Activated T-cell treated with anti-CD3 and anti-CD28 coated beads, Interleukin-2, amount 50 U/mL, for 72 hours (primary cell): ENCODE measurements at regions not wholly inside any gene's neighbourhood (a gene's known extent, or its start where the extent isn't known, plus 50 kb on each side); places are given as distances from the start of the nearest gene placed in this dataset.
"Not testable (repeated sequence)": the region's sequence is repeated elsewhere in the genome, so short reads cannot be mapped to it uniquely, and the experiment has no call there.

Source experiments
- ATAC-seq, 2 donors: fragments of 150-1000 bp; cut with Tn5 transposase; replicated peaks in 1 of 2; 2 replicates each; pipeline ENCODE4 v1.10.0; 2021; ENCODE audit warnings: moderate library complexity in 2 of 2, mild to moderate bottlenecking in 1 of 2
- DNase-seq, 2 donors: peaks; one replicate each; pipeline ENCODE4 v3.0.0; 2021 to 2022; ENCODE audit warnings: mixed read lengths in 1 of 2
- H3K27ac Mint-ChIP-seq: one replicate; pipeline ENCODE4 v1.8.0; 2022; ENCODE audit warnings: mild to moderate bottlenecking, moderate library complexity, mixed read lengths
- H3K27me3 Mint-ChIP-seq: one replicate; pipeline ENCODE4 v1.8.0; 2022; ENCODE audit warnings: low read depth, mixed read lengths
- H3K36me3 Mint-ChIP-seq, 2 donors: one replicate each; pipeline ENCODE4 v1.8.0; 2022; ENCODE audit warnings: mixed read lengths in 2 of 2, mild to moderate bottlenecking in 1 of 2; ENCODE audit not compliant: insufficient read depth in 2 of 2
- H3K4me1 Mint-ChIP-seq: one replicate; pipeline ENCODE4 v1.8.0; 2022; ENCODE audit warnings: low read depth, mixed read lengths
- H3K4me3 Mint-ChIP-seq, 2 donors: one replicate each; pipeline ENCODE4 v1.8.0; 2022; ENCODE audit warnings: mild to moderate bottlenecking in 2 of 2, mixed read lengths in 2 of 2, moderate library complexity in 2 of 2
- H3K9me3 Mint-ChIP-seq, 2 donors: one replicate each; pipeline ENCODE4 v1.8.0; 2022; ENCODE audit warnings: mixed read lengths in 2 of 2

DNA sequence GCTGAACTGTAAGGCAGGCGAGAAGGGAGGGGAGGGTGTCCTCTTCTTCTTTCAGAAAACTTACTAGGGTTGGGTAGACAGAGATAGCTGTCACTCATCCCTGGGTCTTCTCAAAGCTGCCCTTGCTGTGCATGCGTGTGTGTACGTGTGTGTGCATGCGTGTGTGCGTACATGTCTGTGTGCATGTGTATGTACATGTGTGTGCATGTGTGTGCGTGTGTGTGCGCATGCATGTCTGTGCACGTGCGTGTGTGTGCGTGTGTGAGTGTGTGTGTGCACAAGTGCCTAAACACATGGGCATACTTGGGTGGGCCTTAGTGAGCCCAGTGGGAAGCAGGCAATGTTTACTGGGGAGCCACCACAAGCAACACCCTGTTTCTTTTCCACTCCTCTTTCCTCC lies 154.8 kb upstream of the TNRC6C start:
- Mint-ChIP-seq H3K9me3 (no peaks in the 10 kb centered on the region), H3K36me3 (no peaks in the 10 kb centered on the region), H3K27me3 (peaks cover 24% of the 10 kb centered on the region), H3K4me3 (no peak overlapping the region), H3K4me1 (peaks cover 19% of the 10 kb centered on the region), H3K27ac (no peak overlapping the region)
- DNase-seq (no peak), ATAC-seq (no peak)

DNA sequence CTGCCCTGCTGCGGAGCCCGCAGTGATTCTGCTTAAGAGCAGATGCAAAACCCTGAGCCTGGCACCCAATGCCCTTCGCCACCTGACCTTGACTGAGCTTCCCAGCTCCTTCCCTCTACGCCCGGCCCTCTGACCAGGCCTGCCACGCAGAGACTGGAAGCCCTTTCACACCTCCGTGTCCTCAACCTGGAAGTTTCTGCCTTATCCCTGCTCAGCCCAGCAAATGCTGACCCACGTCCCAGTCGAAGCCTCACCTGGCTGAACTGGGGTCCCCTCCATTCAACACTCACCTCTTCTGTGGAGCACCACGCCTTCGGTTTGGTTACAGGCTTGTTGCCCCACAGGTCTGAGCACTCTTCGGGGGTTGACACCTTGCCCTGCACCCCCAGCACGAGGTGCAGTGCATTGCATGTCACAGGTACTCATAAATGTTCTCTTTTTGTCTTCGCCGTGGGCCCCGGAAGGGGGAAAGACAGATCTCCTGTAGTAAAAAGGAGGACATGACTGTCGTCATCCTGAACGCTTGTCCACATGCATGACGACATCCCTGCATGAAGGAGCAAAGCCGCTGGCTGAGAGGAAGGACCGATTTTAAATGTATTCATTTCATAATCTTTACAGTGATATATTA lies 153.6 kb upstream of the TNRC6C start:
- H3K27me3 Mint-ChIP-seq, result peaks cover 24% of the 10 kb centered on the region

DNA sequence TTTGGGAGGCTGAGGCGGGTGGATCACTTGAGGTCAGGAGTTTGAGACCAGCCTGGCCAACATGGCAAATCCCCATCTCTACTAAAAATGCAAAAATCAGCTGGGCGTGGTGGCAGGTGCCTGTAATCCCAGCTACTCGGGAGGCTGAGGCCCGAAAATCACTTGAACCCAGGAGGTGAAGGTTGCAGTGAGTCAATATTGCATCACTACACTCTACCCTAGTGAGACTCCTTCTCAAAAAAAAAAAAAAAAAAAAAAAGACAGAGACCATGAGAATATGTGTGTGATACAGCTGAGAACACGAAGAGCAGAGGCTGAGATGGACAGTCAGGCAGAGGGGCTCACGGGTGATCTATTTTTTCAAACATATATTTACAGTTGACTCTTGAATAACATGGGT lies 152.5 kb upstream of the TNRC6C start:
- Mint-ChIP-seq H3K4me1 (peaks cover 15% of the 10 kb centered on the region), H3K27me3 (peaks cover 21% of the 10 kb centered on the region)
- ATAC-seq, H3K4me3 Mint-ChIP-seq, H3K9me3 Mint-ChIP-seq, H3K27ac Mint-ChIP-seq, H3K36me3 Mint-ChIP-seq, DNase-seq: not testable (repeated sequence)

More for the DNA sequence above, 153.6 kb upstream of the TNRC6C start:
- no peaks in the 10 kb centered on the region for H3K36me3 Mint-ChIP-seq
- ATAC-seq, result no peak
- peaks cover 15% of the 10 kb centered on the region for H3K4me1 Mint-ChIP-seq
- DNase-seq, result no peak
- H3K4me3 Mint-ChIP-seq, result no peak overlapping the region
- H3K27ac Mint-ChIP-seq, result no peak overlapping the region
- H3K9me3 Mint-ChIP-seq, result no peaks in the 10 kb centered on the region

DNA sequence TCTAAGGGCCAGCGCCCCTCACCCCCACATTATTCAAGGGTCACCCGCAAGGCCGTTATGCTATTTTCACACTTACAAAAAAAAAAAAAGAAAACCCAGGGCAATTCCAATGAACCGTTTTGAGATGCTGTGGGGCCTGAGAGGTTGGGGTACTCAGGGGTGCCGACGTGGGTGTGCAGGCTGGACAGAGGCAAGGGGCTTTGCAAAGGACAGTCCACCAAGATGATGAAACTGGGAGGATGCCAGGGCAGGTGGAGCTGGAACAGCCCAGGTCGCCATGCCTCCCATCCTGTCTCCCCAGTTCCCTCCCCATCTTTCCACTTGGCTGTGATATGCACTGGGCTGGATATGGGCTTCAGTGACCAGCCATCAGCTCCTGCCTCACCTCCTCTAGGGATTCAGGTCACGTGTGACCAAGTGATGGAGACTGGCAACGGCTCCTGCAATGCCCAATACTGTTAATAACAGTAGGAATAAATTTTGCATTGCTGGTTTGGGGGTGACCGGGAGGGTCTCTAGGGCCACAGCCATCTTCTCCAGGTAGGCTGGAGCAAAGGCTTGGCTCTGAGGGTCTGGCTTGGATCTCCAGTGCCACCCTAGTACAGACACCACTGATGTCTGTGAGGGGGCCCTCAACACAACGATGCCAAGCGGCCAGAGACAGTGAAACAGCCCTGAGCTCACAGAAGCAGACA lies 151.3 kb upstream of the TNRC6C start:
- Mint-ChIP-seq H3K9me3 (no peaks in the 10 kb centered on the region), H3K36me3 (no peaks in the 10 kb centered on the region), H3K27ac (no peak overlapping the region), H3K4me1 (peaks cover 15% of the 10 kb centered on the region), H3K27me3 (peaks cover 11% of the 10 kb centered on the region), H3K4me3 (no peak overlapping the region)
- DNase-seq (no peak), ATAC-seq (no peak)

DNA sequence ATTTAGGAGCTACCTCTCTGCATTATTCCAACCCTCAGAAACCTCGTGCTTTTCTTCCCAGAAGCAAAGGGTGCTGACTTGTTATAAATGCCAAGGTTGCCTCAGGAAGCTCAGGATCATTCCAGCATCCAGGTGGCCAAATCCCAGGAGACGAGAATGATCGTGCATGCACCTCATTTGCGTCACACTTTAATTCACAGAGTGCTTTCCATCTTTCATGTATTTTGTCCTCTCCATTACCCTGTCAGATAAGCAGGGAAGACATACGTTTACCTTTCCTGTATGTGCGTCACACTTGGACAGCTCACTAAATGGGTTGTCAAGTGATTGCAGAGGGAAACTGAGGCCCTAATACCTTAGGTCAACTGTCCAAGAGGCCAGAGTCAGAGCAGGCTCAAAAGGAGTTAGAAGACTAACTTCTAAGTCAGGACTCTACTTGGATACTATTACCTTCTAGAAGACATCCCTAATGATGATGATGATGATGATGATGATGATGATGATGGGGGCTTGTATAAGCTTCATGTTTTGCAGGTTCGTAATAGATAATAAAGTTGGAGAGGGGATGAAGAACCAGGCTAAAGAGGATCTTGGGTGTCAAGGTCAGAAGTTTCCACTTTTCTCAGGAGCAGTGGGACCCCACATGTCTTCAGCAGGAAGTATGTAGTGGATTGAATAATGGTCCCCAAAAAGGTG lies 150.6 kb upstream of the TNRC6C start:
- Mint-ChIP-seq H3K4me3 (no peak overlapping the region), H3K36me3 (no peaks in the 10 kb centered on the region), H3K4me1 (peaks cover 9% of the 10 kb centered on the region), H3K27ac (no peak overlapping the region), H3K9me3 (no peaks in the 10 kb centered on the region), H3K27me3 (peaks cover 7% of the 10 kb centered on the region)
- no peak for ATAC-seq
- DNase-seq, result no peak

DNA sequence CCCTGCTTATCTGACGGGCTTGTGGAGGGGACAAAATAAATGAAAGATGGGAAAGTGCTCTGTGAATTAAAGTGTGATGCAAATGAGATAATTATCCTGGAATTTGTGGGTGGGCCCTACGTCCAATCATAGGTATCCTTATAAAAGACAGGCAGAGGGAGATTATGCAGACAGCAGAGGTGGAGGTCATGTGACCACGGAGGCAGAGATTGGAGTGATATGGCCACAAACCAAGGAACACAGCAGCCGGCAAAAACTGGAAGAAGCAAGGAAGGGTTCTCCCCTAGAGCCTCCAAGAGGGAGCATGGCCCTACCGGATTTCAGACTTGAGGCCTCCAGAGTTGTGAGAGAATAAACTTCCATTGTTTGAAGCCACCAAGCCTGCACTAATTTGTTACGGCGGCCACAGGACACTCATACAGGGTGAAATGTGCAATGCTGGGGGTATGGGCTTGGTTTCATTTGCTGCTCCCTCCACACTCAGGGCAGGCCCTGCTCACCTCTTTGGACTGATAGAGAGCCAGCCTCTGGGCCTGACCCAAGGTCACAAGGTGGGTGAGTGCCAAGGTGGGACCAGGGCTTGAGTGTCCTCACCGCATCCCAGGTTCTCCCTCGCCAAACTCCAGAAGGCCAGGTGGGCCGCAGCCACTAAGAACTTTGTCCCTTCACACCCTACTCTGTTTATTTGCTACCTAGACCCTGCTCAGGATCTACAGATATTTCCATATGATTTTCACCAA lies 149.6 kb upstream of the TNRC6C start:
- Mint-ChIP-seq H3K4me1 (peaks cover 7% of the 10 kb centered on the region), H3K27me3 (peaks cover 7% of the 10 kb centered on the region), H3K36me3 (no peaks in the 10 kb centered on the region), H3K27ac (no peak overlapping the region), H3K9me3 (no peaks in the 10 kb centered on the region), H3K4me3 (no peak overlapping the region)
- DNase-seq, result no peak
- no peak for ATAC-seq

DNA sequence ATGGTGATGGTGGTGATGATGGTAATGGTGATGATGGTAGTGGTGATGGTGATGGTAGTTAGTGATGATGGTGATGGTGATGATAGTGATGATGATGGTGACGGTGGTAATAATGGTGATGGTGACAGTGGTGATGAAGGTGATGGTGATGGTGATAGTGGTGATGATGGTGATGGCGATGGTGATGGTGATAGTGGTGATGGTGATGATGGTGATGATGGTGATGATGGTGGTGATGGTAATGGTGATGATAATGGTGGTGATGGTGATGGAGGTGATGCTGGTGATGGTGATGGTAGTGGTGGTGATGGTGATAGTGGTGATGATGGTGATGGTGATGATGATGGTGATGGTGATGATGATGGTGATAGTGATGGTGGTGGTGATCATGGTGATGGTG lies 148.7 kb upstream of the TNRC6C start:
- Mint-ChIP-seq H3K27me3 (peaks cover 2% of the 10 kb centered on the region), H3K4me1 (peaks cover 3% of the 10 kb centered on the region), H3K9me3 (no peaks in the 10 kb centered on the region), H3K4me3 (no peak overlapping the region), H3K27ac (no peak overlapping the region), H3K36me3 (no peaks in the 10 kb centered on the region)
- DNase-seq (no peak), ATAC-seq (no peak)

DNA sequence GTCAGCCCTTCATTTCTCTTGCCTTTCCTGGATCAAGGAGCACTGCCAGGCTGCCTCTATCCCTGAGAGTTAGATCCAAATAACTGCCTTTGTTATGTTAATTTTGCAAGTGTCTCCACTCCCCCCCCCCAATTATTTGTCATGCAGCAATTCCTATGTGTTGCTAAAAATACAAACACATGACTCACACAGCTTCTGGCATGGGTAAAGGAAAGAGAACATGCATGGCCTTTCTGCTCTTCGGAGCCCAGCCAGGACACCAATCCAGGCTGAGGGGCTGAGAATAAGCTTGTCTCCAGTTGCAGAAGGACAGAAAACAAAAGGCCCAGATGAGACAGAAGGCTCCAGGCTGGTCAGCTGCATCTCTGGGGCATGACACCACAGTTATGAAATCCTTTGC lies 148.0 kb upstream of the TNRC6C start:
- no peaks in the 10 kb centered on the region for H3K4me1 Mint-ChIP-seq
- ATAC-seq (no peak), DNase-seq (no peak)
- H3K27ac Mint-ChIP-seq, result no peak overlapping the region
- no peaks in the 10 kb centered on the region for H3K9me3 Mint-ChIP-seq
- H3K27me3 Mint-ChIP-seq, result no peaks in the 10 kb centered on the region
- no peak overlapping the region for H3K4me3 Mint-ChIP-seq
- no peaks in the 10 kb centered on the region for H3K36me3 Mint-ChIP-seq

DNA sequence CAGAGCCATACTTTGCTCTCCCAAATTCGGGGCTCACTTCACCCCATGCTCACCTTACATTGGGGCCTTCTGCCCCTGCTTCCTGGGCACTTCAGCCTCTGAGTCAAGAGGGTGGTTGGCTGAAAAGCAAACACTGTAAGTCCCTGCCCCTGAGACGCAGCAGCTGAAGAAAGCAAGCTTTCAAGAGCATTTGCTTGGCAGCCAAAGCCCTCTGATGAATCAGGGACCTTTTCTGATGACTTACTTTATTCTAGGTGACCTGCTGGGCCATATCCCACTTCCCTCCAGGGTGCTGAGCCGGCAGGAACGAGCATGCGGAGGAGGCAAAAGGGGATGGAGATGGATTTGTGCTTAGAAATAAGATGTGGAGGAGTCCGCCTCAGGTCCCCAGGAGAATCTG lies 147.0 kb upstream of the TNRC6C start:
- ATAC-seq, result no peak
- Mint-ChIP-seq H3K4me3 (no peak overlapping the region), H3K27me3 (no peaks in the 10 kb centered on the region), H3K36me3 (no peaks in the 10 kb centered on the region), H3K4me1 (no peaks in the 10 kb centered on the region), H3K27ac (no peak overlapping the region), H3K9me3 (no peaks in the 10 kb centered on the region)
- no peak for DNase-seq

DNA sequence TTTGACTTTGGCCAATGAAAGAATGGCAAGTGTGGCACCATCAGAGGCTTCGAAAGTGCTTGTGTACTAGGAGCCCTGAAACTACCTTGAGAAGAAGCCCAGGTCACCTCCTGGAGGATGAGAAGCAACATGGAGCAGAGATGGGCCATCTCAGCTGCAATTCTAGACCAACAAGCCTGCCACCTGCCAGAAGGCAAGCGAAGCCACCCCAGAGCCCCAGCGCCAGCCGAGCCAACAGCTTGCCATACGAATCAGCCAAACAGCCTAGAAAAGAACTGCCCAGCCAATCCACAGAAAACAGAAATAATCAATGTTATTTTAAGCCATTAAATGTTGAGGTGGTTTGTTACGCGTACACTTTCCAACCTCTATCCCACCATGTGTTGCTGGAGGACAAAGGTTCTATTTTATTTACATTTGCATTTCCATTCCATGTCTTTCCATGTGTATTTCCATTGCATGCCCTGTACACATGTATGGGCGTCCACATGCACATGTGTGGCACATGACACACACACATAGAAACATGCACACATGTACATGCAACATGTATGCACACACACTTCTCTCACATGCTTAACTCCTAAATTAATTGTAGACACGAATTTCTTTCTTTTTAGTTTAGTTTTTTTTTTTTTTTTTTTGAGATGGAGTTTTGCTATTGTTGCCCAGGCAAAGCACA lies 144.3 kb upstream of the TNRC6C start:
- H3K27ac Mint-ChIP-seq, result no peak overlapping the region
- H3K36me3 Mint-ChIP-seq, result no peaks in the 10 kb centered on the region
- H3K27me3 Mint-ChIP-seq, result no peaks in the 10 kb centered on the region
- no peak for ATAC-seq
- H3K4me1 Mint-ChIP-seq, result no peaks in the 10 kb centered on the region
- no peaks in the 10 kb centered on the region for H3K9me3 Mint-ChIP-seq
- no peak overlapping the region for H3K4me3 Mint-ChIP-seq
- DNase-seq, result no peak

DNA sequence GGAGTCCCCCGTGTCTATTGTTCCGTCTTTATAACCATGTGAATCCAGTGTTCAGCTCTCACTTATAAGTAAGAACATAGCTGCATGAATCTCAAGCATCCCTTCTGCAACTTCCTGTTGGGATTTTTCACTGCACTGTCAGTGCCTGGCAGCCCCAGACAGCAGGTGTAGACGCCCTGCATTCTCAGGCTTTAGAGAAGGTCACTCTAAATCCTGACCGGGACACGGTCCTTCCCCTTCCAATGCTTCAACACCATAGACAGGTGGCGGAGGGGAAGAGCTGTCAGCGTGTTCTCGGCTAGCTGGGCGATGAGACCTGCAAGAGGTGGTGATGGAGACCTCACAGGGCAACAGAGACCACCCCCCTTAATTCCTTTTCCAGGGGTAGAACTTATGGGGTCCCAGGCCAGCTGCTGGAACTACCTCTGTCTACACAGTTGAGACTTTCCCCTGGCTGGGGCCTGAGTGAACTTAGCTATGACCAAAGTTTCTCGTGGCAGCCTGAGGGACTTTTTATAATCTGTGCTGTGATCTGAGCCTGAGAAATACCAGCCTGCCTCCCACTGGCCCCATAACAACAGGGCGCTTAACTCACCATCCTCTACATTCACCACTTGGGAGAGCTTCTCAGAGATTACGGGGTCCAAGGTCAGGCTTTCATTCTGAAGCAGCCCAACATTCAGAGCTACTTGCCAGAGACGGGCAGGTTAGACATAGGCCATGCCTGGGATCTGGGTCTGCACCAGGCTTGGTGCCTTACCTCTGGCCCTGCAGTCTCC lies 143.2 kb upstream of the TNRC6C start:
- H3K9me3 Mint-ChIP-seq, result no peaks in the 10 kb centered on the region
- H3K27me3 Mint-ChIP-seq, result no peaks in the 10 kb centered on the region
- no peaks in the 10 kb centered on the region for H3K36me3 Mint-ChIP-seq
- no peaks in the 10 kb centered on the region for H3K4me1 Mint-ChIP-seq
- no peak overlapping the region for H3K27ac Mint-ChIP-seq
- no peak for DNase-seq
- ATAC-seq, result no peak
- H3K4me3 Mint-ChIP-seq, result no peak overlapping the region

DNA sequence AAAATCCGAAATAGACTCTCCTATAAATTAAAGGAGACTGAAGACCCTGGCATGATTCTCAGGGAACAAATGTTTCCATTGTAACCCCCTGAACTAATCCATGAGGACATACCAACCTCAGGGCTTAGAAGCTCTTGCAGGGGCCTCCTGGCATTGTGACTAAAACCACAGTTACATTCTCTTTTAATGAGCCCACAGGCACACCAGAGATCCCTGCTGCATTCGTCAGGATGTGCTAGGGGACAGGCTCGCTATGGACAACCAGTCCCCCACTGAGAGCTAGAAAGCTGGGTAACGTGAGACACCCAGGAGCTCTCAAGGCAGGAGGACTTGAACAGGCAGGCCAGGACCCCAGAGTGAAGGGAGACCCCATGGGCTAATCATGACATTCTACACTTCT lies 140.6 kb upstream of the TNRC6C start:
- Mint-ChIP-seq H3K9me3 (no peaks in the 10 kb centered on the region), H3K27me3 (no peaks in the 10 kb centered on the region), H3K4me1 (no peaks in the 10 kb centered on the region), H3K27ac (no peak overlapping the region), H3K36me3 (no peaks in the 10 kb centered on the region), H3K4me3 (no peak overlapping the region)
- ATAC-seq (no peak), DNase-seq (no peak)
